Immature natural killer cell (primary cell): ENCODE measurements at regions not wholly inside any gene's neighbourhood (a gene's known extent, or its start where the extent isn't known, plus 50 kb on each side); places are given as distances from the start of the nearest gene placed in this dataset.

Source experiments
- DNase-seq, 3 donors: peaks; one replicate each; pipeline ENCODE4 v3.0.0; 2022; ENCODE audit warnings: mixed read lengths in 1 of 3
- H3K27ac Mint-ChIP-seq, 6 donors: one replicate each; pipeline ENCODE4 v1.8.0; 2020; ENCODE audit warnings: mixed read lengths in 6 of 6, mild to moderate bottlenecking in 5 of 6, inconsistent platforms in 4 of 6, moderate library complexity in 3 of 6
- H3K27me3 Mint-ChIP-seq, 3 donors: one replicate each; pipeline ENCODE4 v1.8.0; 2020 to 2021; ENCODE audit warnings: low read depth in 3 of 3, mild to moderate bottlenecking in 3 of 3, mixed read lengths in 3 of 3, moderate library complexity in 3 of 3, inconsistent platforms in 1 of 3
- H3K36me3 Mint-ChIP-seq, 3 donors: one replicate each; pipeline ENCODE4 v1.8.0; 2020; ENCODE audit warnings: mixed read lengths in 3 of 3, inconsistent platforms in 2 of 3, mild to moderate bottlenecking in 2 of 3
- H3K4me1 Mint-ChIP-seq, 2 donors: one replicate each; pipeline ENCODE4 v1.8.0; 2020; ENCODE audit warnings: inconsistent platforms in 2 of 2, mild to moderate bottlenecking in 2 of 2, mixed read lengths in 2 of 2, moderate library complexity in 1 of 2
- H3K4me3 Mint-ChIP-seq, 5 donors: one replicate each; pipeline ENCODE4 v1.8.0; 2020; ENCODE audit warnings: mild to moderate bottlenecking in 5 of 5, mixed read lengths in 5 of 5, inconsistent platforms in 3 of 5, moderate library complexity in 3 of 5
- H3K9me3 Mint-ChIP-seq, 6 donors: one replicate each; pipeline ENCODE4 v1.8.0; 2020; ENCODE audit warnings: mild to moderate bottlenecking in 6 of 6, mixed read lengths in 6 of 6, inconsistent platforms in 4 of 6, moderate library complexity in 3 of 6

DNA sequence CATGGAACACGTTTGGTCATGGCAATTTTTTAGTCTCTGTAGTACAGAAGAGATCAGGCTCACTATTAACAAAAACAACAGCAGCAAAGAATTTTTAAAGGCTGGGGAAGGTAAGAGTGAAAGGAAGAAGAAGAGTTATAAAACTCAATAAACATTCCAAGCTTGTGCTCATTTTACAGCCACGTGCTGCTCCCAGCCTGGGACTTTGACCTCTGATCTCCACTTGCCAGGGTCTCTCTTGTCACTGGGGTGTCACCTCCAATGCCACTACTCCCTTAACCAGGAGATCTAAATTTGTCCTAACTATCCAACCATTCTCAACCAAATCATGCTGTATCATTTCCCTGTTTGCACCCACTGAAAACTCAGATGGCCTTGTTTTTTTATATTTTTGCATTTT is 605.1 kb downstream of the VRK1 start:
- peaks cover 0 to 5% (median 1%) of the 10 kb centered on the region in 3 donors for H3K27me3 Mint-ChIP-seq
- no peak for DNase-seq
- H3K9me3 Mint-ChIP-seq: peaks cover 0 to 1% (median 0%) of the 10 kb centered on the region in 6 donors
- no peak overlapping the region for H3K27ac Mint-ChIP-seq
- H3K4me1 Mint-ChIP-seq: peaks cover 5 to 18% of the 10 kb centered on the region in 2 donors
- no peak overlapping the region for H3K4me3 Mint-ChIP-seq
- H3K36me3 Mint-ChIP-seq: peaks cover 3 to 20% (median 6%) of the 10 kb centered on the region in 3 donors

DNA sequence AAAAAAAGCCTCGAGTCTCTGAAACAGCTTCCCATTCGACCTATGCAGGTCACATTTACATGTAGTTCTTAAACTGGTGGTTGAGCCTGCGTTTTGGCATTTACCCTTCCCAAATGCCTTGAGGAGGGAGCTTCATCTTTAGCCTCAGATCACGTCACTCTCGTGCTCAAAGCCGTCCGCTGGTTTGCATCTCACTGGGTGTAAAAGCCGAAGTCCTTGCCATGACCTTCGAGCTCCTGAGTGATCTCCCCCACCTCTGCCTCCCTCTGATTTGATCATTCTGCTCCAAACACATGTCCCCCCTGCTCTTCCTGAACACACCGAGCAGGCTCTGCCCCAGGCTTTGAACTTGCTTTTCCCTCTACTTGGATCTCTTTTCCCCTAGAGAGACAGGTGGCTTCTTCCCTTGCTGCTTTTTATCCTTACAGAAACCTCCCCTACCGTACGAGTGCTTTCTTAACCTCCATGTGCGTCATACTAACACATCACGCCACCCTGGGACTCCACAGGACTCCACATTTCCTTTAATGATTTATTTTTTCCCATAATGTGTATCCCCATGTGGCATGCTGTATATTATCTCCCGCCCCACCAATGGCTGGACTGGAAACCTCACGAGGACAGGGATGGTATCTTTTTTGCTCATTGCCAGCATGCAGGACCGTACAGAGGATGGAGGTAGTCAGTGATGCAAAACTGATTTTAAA is 610.7 kb downstream of the VRK1 start:
- H3K27me3 Mint-ChIP-seq: peaks cover 0 to 7% (median 0%) of the 10 kb centered on the region in 3 donors
- peaks cover 6 to 20% of the 10 kb centered on the region in 2 donors for H3K4me1 Mint-ChIP-seq
- H3K9me3 Mint-ChIP-seq: peaks cover 0 to 2% (median 0%) of the 10 kb centered on the region in 6 donors
- no peak overlapping the region for H3K4me3 Mint-ChIP-seq
- H3K27ac Mint-ChIP-seq: no peak overlapping the region
- DNase-seq: no peak
- H3K36me3 Mint-ChIP-seq: peaks cover 0 to 5% (median 0%) of the 10 kb centered on the region in 3 donors

DNA sequence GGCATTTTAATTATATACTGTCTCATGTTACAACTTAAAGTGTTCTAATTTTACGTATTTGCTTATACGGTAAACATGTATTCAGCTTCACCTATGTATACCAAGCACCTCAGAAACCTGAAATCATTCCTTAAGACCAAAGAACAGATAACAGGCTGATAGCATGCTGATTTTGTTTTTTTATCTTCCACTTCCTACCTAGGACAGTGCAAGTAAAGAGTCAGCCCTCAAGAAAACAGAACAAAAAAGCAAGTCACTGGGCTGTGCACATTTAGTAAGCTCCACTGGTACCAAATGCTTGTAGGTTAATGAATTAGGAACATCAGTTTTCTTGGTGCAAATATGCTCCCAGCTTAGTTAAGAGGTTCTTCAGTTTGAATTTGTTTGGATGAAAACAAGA is 611.3 kb downstream of the VRK1 start:
- no peak for DNase-seq
- Mint-ChIP-seq H3K27me3 (peaks cover 0 to 7% (median 0%) of the 10 kb centered on the region in 3 donors), H3K27ac (no peak overlapping the region), H3K9me3 (peaks cover 0 to 2% (median 0%) of the 10 kb centered on the region in 6 donors), H3K4me1 (peaks cover 6 to 20% of the 10 kb centered on the region in 2 donors), H3K4me3 (no peak overlapping the region), H3K36me3 (peaks cover 0 to 4% (median 0%) of the 10 kb centered on the region in 3 donors)

DNA sequence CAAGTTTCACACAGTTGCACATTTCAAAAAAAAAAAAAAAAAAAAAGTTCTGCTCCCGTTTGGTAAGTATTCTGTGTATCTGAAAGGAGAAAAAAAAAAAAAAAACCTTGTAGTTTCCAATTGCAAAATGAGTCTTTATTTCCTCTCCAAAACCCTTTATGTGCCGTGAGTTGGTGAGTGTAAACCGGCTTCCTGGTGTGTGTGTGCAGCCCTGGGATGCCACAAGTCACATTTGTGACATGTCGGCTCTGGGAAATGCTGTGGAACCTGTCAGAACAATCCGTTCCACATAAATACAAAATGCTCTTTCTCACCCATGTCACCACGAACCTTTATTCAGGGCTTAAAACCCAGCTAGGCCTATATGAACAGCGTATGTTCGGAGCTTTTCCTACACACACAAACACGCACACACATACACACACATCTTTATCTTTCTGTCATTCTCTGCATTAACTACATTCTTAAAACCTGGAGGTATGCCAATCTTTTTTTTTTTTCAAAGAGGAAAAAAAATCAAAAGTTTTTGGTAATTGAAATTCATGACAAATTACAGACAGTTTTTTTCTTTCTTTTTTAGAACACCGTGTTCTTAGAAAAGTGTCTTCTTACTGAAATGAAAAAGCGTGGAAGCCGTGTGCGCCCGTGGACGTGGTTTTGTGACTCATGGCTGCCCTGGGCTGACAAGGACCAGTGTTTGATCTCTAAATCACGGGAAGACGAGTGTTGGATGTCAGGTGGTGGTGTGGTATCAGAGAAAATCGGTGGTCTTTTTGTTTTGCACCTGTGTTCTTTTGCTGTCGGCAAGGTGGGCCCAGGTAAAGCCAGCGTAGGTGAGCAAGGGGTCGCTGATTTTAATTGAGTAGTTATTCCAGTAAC is 612.0 kb downstream of the VRK1 start:
- H3K4me3 Mint-ChIP-seq: peak overlapping the region in 2 of 5 donors; percentile 23 to 62
- H3K27ac Mint-ChIP-seq: peak overlapping the region in 3 of 6 donors; percentile 21 to 52 (median 46)

DNA sequence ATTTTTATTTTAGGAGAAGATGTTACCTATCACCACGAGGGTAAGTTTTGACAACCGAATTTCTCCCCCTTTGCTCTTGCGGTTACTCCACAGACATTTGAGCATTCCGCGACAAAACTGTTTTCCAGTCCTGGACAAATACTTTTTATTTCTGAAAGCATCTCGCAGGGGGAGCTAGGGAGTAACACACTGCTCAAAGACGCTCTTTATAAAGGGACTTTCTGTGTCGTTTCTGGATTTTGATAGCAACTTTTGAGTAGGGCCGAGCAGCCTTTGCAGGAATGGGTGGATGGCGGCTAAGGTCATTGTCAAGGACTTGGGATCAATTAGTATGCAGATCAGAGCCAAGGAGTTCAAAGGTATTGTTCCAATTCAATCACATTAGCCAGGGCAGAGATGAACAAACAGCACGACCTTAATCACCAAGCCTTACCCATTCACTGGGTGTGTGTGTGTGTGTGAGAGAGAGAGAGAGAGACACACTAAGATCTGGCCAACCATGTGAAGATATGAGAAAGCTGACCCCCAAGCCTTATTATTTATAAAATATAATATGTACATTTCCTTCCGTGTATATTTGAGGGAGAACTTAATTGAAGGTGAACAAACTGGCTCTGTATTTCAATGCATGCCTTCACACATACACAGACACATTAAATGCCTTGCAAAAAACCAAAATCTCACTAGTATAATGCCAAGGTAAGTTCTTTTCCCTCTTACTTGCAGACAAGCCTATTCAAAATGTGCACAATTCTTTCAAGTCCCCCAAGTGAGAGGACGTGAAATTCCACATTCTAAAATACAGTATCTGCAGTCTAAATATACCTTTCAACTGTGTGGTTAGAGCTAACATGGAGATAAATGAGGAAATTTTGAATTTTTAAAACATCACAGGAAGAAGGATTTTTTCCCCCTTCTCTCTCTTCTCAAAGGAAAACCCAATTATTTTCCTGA is 613.8 kb downstream of the VRK1 start:
- Mint-ChIP-seq H3K27ac (no peak overlapping the region), H3K9me3 (peaks cover 0 to 2% (median 0%) of the 10 kb centered on the region in 6 donors), H3K27me3 (peaks cover 0 to 13% (median 0%) of the 10 kb centered on the region in 3 donors), H3K4me1 (peaks cover 6 to 20% of the 10 kb centered on the region in 2 donors), H3K4me3 (no peak overlapping the region), H3K36me3 (peaks cover 0 to 4% (median 0%) of the 10 kb centered on the region in 3 donors)
- no peak for DNase-seq

More for the DNA sequence above, 612.0 kb downstream of the VRK1 start:
- H3K27me3 Mint-ChIP-seq: peaks cover 0 to 7% (median 0%) of the 10 kb centered on the region in 3 donors
- DNase-seq: no peak
- H3K4me1 Mint-ChIP-seq: peaks cover 6 to 20% of the 10 kb centered on the region in 2 donors
- H3K9me3 Mint-ChIP-seq: peaks cover 0 to 2% (median 0%) of the 10 kb centered on the region in 6 donors
- peaks cover 0 to 4% (median 0%) of the 10 kb centered on the region in 3 donors for H3K36me3 Mint-ChIP-seq

DNA sequence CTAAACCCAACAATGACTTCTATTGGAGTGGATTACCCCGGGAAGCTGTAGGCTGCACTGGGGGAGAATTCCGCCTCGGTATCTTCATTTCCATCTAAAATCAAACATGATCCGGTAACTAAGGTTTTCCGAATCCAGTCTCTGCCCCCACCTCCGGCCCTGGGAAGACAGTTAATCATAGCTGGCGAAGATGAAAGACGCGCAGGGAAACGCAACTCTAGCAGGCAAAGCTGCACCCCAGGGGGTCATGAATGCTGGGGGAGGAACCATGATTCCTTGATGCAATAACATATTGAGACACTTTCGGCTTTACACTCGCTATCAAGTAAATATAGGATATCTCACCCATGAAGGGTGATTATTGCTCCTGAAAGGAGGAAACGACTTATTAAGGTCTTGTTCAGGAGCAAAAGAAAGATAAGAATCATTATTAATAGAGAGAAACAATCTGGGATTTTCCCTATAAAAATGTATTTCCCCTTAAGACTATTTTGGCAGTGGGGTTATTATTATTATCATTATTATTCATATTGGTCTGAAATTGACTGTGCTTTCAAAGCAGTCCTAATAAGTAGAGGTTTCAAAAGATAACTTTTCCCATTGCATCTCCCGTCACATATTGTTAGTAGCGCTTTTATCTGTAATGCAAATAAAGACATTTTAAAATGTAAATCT is 614.9 kb downstream of the VRK1 start:
- Mint-ChIP-seq H3K27me3 (peaks cover 0 to 18% (median 2%) of the 10 kb centered on the region in 3 donors), H3K4me1 (peaks cover 6 to 20% of the 10 kb centered on the region in 2 donors), H3K4me3 (no peak overlapping the region), H3K36me3 (peaks cover 0 to 4% (median 0%) of the 10 kb centered on the region in 3 donors), H3K9me3 (peaks cover 0 to 2% (median 0%) of the 10 kb centered on the region in 6 donors), H3K27ac (no peak overlapping the region)
- DNase-seq: no peak

DNA sequence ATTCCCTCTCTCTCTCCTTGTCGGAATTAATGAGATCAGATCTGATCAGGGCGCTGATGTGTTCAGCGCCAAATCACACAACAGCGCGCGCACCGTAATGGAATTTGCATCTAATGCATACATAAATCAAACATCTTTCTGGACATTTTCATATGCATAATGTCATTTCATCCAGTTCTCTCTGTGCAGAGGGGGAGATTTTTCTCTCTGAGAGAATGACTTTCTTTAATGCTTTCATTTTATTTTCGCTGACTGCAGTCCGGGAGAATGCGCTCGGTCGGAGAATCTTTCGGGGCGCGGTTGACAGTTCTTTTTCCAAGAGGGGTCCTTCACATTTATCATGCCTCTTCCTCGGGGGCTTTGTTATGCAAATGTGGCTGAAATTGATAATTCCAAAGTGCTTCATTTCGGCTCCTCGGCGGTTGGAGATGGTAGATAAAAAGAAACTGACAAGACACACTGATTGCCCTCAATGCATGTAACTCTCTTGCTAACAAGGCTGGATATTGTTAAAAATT is 615.9 kb downstream of the VRK1 start:
- peaks cover 0 to 9% (median 2%) of the 10 kb centered on the region in 3 donors for H3K36me3 Mint-ChIP-seq
- H3K4me3 Mint-ChIP-seq: no peak overlapping the region
- peaks cover 0 to 2% (median 0%) of the 10 kb centered on the region in 6 donors for H3K9me3 Mint-ChIP-seq
- peaks cover 6 to 20% of the 10 kb centered on the region in 2 donors for H3K4me1 Mint-ChIP-seq
- DNase-seq: no peak
- H3K27ac Mint-ChIP-seq: no peak overlapping the region
- peaks cover 2 to 16% (median 2%) of the 10 kb centered on the region in 3 donors for H3K27me3 Mint-ChIP-seq

DNA sequence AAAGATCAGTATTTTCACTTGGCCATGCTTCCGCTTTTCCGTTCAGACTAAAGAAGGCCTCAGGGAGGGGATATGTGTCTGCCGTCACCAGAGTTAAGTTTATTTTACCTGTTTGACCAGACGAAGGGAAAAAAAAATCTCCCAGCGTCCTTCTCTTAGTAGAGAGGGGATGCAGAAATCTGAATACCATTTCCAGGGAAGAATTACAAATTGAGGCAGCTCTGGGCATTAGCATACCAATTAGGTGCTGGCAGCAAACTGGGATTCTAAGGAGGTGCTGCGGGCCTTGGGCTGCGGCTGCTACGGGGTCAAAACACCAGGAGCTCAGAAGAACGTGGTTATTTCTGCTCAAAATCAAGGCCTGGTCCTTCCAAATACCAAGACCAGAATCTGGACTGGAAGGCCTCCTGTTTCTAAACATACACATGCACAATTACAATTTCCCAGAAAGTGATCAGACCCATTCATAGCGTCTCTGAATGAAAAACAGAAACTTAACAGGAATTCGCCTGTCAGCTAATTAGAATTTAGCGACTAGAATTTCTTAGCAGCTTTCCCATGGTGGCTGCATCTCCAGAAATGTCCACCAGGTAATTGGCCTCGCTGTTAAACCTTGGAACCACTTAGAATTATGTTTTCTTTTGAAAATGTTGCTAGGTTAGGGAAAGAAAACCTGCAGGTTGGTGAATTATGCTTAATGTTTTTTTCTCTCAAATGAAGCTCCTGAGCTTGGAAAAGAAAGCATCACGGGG is 617.0 kb downstream of the VRK1 start:
- peaks cover 2 to 13% (median 2%) of the 10 kb centered on the region in 3 donors for H3K27me3 Mint-ChIP-seq
- peaks cover 0 to 2% (median 0%) of the 10 kb centered on the region in 6 donors for H3K9me3 Mint-ChIP-seq
- DNase-seq: no peak
- no peak overlapping the region for H3K27ac Mint-ChIP-seq
- peaks cover 0 to 9% (median 2%) of the 10 kb centered on the region in 3 donors for H3K36me3 Mint-ChIP-seq
- H3K4me3 Mint-ChIP-seq: peak overlapping the region in 4 of 5 donors; percentile 19 to 49 (median 36)
- H3K4me1 Mint-ChIP-seq: peaks cover 2 to 12% of the 10 kb centered on the region in 2 donors

DNA sequence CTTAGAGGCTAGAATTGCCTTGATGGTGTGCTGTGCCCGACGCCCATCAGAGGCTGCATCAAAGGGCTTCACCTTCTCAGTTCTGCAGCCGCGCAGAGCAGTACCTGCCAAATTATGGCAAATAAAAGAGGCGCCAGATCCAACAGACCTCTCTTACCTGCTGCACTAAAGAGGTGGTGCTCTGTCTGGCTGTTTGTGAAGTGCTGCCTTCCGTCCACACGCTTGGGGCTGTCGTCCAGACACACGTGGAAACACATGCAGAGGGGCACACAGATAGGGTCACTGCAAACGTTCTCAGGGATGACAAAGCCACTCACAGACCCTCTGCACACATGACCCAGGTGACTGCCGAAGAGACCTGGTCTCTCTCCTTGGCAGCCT is 617.5 kb downstream of the VRK1 start:
- no peak overlapping the region for H3K27ac Mint-ChIP-seq
- no peak for DNase-seq
- peaks cover 0 to 6% of the 10 kb centered on the region in 2 donors for H3K4me1 Mint-ChIP-seq
- peaks cover 0 to 5% (median 2%) of the 10 kb centered on the region in 3 donors for H3K36me3 Mint-ChIP-seq
- H3K4me3 Mint-ChIP-seq: no peak overlapping the region
- no peaks in the 10 kb centered on the region for H3K9me3 Mint-ChIP-seq
- peaks cover 2 to 12% (median 2%) of the 10 kb centered on the region in 3 donors for H3K27me3 Mint-ChIP-seq

DNA sequence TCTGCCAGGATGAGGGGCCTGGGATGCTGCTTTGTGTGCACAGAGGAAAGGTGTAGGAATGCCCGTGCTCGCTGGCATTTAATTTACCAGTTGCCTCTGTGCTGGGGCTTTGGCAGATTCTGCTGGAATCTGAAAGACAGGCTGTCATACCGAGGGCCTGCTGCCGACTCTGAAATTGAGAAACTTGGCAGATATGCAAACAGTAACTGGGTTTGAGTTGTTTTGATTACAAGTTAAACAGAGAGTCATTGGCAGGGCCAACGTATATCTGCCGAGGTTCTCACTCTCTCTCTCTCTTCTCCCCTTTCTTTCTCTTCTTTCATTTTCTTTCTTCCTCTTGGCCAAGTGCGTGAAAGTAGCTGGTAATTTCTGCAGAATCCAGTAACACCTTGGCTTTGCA is 618.7 kb downstream of the VRK1 start:
- Mint-ChIP-seq H3K36me3 (peaks cover 0 to 9% (median 2%) of the 10 kb centered on the region in 3 donors), H3K27me3 (peaks cover 2 to 12% (median 4%) of the 10 kb centered on the region in 3 donors), H3K27ac (no peak overlapping the region), H3K4me3 (no peak overlapping the region), H3K4me1 (no peaks in the 10 kb centered on the region), H3K9me3 (no peaks in the 10 kb centered on the region)
- no peak for DNase-seq

DNA sequence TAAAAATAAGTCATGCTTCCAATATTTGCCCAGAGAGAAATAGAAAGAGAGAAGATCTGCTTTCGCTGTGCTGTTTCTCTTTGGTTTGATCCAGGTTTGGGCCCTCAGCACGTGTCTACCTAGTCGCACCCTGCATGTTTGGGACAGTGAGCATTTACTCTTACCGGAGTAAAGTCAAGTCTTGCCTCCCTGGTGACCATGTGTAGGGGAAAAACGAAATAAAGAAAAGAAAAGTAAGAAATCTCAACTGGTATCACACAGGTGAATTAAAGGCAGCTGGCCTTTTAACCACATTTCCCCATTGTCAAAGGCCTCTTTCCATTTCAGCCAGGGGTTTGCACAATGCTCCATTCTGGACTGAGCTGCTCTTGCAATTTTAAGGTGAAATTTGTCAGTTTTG is 619.4 kb downstream of the VRK1 start:
- Mint-ChIP-seq H3K27ac (no peak overlapping the region), H3K27me3 (peaks cover 2 to 12% (median 4%) of the 10 kb centered on the region in 3 donors), H3K9me3 (no peaks in the 10 kb centered on the region), H3K4me1 (no peaks in the 10 kb centered on the region), H3K36me3 (peaks cover 0 to 9% (median 2%) of the 10 kb centered on the region in 3 donors), H3K4me3 (no peak overlapping the region)
- DNase-seq: no peak

DNA sequence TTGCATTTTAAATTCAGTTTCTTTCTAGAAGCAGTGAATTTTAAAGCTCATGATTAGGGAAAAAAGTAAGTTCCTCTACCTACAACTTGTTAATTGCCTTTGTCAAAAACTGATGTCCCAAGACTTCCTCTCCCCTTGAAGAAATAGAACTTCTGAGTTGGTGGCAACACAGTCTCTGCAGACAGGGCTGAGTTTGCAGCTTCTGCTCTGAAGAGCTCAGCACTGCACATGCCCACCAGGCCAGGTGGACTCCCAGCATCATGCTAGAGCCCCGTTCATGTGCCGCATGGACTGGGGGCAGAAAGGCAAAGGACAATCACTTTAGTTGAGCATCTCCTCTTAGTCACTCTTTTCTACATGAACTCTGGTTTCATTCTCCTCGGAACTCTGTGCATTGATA is 620.1 kb downstream of the VRK1 start:
- DNase-seq: no peak
- H3K27ac Mint-ChIP-seq: no peak overlapping the region
- peaks cover 2 to 12% (median 4%) of the 10 kb centered on the region in 3 donors for H3K27me3 Mint-ChIP-seq
- no peak overlapping the region for H3K4me3 Mint-ChIP-seq
- no peaks in the 10 kb centered on the region for H3K9me3 Mint-ChIP-seq
- H3K4me1 Mint-ChIP-seq: no peaks in the 10 kb centered on the region
- peaks cover 0 to 9% (median 2%) of the 10 kb centered on the region in 3 donors for H3K36me3 Mint-ChIP-seq
